ENCODE measurements at regions not wholly inside any gene's neighbourhood (a gene's known extent, or its start where the extent isn't known, plus 50 kb on each side); places are given as distances from the start of the nearest gene placed in this dataset.
A peak's percentile ranks its signal among the peaks of the same experiment; 100 is the strongest.

- DNase-seq (ENCODE audit: low spot score): no peak
These were observed 497.4 kb downstream of the ETS1 start for GRCh38 chr11:128089962-128090361.

GRCh38 chr11:128086794-128087193 is 500.6 kb downstream of the ETS1 start:
- DNase-seq (ENCODE audit: low spot score): no peak

- no peak for DNase-seq (ENCODE audit: low spot score)
These were observed 502.1 kb downstream of the ETS1 start for GRCh38 chr11:128085276-128085675.

- no peak for DNase-seq (ENCODE audit: low spot score)
These were observed 504.8 kb downstream of the ETS1 start for GRCh38 chr11:128082574-128082973.

GRCh38 chr11:128069665-128070064 is 517.7 kb downstream of the ETS1 start:
- no peak for DNase-seq (ENCODE audit: low spot score)

- no peak for DNase-seq (ENCODE audit: low spot score)
These were observed 519.6 kb downstream of the ETS1 start for GRCh38 chr11:128067780-128068179.

GRCh38 chr11:128066399-128066798 is 521.0 kb downstream of the ETS1 start:
- no peak for DNase-seq (ENCODE audit: low spot score)

GRCh38 chr11:128061281-128061871 is 526.0 kb downstream of the ETS1 start:
- no peak for DNase-seq (ENCODE audit: low spot score)

GRCh38 chr11:128058580-128059208 is 528.7 kb downstream of the ETS1 start:
- no peak for DNase-seq (ENCODE audit: low spot score)

GRCh38 chr11:128057786-128058395 is 529.5 kb downstream of the ETS1 start:
- DNase-seq (ENCODE audit: low spot score): no peak

- no peak for DNase-seq (ENCODE audit: low spot score)
These were observed 531.7 kb downstream of the ETS1 start for GRCh38 chr11:128055576-128056217.

GRCh38 chr11:128053981-128054931 is 533.1 kb downstream of the ETS1 start:
- DNase-seq (ENCODE audit: low spot score): no peak

GRCh38 chr11:128052912-128053641 is 534.3 kb downstream of the ETS1 start:
- DNase-seq (ENCODE audit: low spot score): peak; percentile 20

- DNase-seq (ENCODE audit: low spot score): no peak
These were observed 539.2 kb downstream of the ETS1 start for GRCh38 chr11:128048121-128048520.

- no peak for DNase-seq (ENCODE audit: low spot score)
These were observed 540.3 kb downstream of the ETS1 start for GRCh38 chr11:128047026-128047425.

- no peak for DNase-seq (ENCODE audit: low spot score)
These were observed 541.1 kb downstream of the ETS1 start for GRCh38 chr11:128046213-128046612.

- DNase-seq (ENCODE audit: low spot score): no peak
These were observed 542.1 kb downstream of the ETS1 start for GRCh38 chr11:128045094-128045725.

- no peak for DNase-seq (ENCODE audit: low spot score)
These were observed 545.0 kb downstream of the ETS1 start for GRCh38 chr11:128042290-128042751.

GRCh38 chr11:128040603-128041002 is 546.8 kb downstream of the ETS1 start:
- DNase-seq (ENCODE audit: low spot score): no peak

GRCh38 chr11:128039140-128040021 is 548.0 kb downstream of the ETS1 start:
- DNase-seq (ENCODE audit: low spot score): peak; percentile 65

Data from AG08396 (cell line).